Right lobe of liver (tissue), 6 donors: ENCODE measurements at regions not wholly inside any gene's neighbourhood (a gene's known extent, or its start where the extent isn't known, plus 50 kb on each side); places are given as distances from the start of the nearest gene placed in this dataset.

ENCODE experiments used
- ATAC-seq, 4 donors: fragments of 200-7000 bp; cut with Tn5 transposase; one replicate each; pipeline ENCODE4 v1.9.1; 2020; ENCODE audit warnings: mild to moderate bottlenecking in 4 of 4, moderate library complexity in 4 of 4
- DNase-seq, 3 donors: peaks; one replicate each; pipeline ENCODE4 v3.0.0-alpha.2; 2020
- H3K27ac ChIP-seq, 3 donors: fragments of 200-600 bp; one replicate each; pipeline ENCODE4 v1.8.0; 2022
- H3K27me3 ChIP-seq, 2 donors: fragments of 200-600 bp; one replicate each; pipeline ENCODE4 v1.8.0; 2022
- H3K36me3 ChIP-seq, 4 donors: fragments of 200-600 bp; sonication (generic) in 1 of 4; one replicate each; pipeline versions ENCODE4 v1.5.1 to v1.8.0; 2017 to 2022; ENCODE audit warnings: control low read depth in 1 of 4
- H3K4me1 ChIP-seq, 4 donors: fragments of 200-600 bp; sonication (generic) in 1 of 4; one replicate each; pipeline versions ENCODE4 v1.5.1 to v1.8.0; 2017 to 2022; ENCODE audit warnings: control low read depth in 1 of 4
- H3K4me3 ChIP-seq, 3 donors: fragments of 200-600 bp; one replicate each; pipeline ENCODE4 v1.8.0; 2022
- H3K9me3 ChIP-seq, 4 donors: fragments of 200-600 bp; sonication (generic) in 1 of 4; one replicate each; pipeline versions ENCODE4 v1.5.1 to v1.8.0; 2017 to 2022; ENCODE audit warnings: control low read depth in 1 of 4
- POLR2A ChIP-seq: fragments of 450-650 bp; IDR thresholded peaks from one replicate; pipeline ENCODE4 v1.6.1; 2017; ENCODE audit warnings: antibody characterized with exemption, mild to moderate bottlenecking
- WGBS: methylation state at CpG from one replicate; pipeline ENCODE4 v1.1.6; 2018; ENCODE audit warnings: low coverage, low lambda C conversion rate; ENCODE audit not compliant: insufficient coverage; ENCODE audit errors: missing lambda C conversion rate; 5-methylcytosine and 5-hydroxymethylcytosine counted together
- intact Hi-C, 2 donors: fragments of 100-400 bp; cut with DNase I; formaldehyde crosslinking; loops; one replicate each; pipeline versions ENCODE4 v1.11.2 to v1.14.1; 2022
- TF ChIP-seq, protein P1 (sequence below), 4 donors: fragments of 200-600 bp in 3 of 4; fragments of 450-650 bp in 1 of 4; IDR thresholded peaks; one replicate each; pipeline versions ENCODE4 v1.5.1 to v1.8.0; 2016 to 2022; ENCODE audit warnings: antibody characterized with exemption in 4 of 4, mild to moderate bottlenecking in 2 of 4
- donor health status: DM: no; HTN: yes; CAD: no.
- donor health status: DM: no; HTN: no; CAD: no.
- donor health status: DM: no; HTN: no; CAD: no.
- donor health status: DM: no; HTN: yes; CAD: no.
- donor health status: DM: no; HTN: yes; CAD: no.

DNA sequence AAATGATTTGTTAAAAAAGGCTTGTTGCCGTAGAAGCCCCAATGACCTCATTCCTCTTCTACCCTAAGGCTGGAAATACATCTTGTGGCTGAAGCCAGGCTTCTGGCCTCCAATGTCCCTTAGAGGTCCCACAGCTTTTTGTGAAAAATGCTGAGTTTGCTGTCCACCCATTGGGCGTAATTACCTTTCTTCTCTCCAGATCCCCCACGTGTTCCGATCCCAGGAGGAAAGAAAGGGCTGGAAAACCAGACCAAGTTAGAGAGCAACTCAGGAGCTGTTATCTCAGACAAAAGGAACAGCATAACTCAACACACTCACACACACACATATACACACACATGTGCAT lies 154.2 kb downstream of the MIAT start:
- no peaks in the 10 kb centered on the region for H3K36me3 ChIP-seq
- no peak overlapping the region for H3K27ac ChIP-seq
- H3K4me3 ChIP-seq, result no peak overlapping the region
- no peaks in the 10 kb centered on the region for H3K27me3 ChIP-seq
- intact Hi-C loops, result no loop called here
- TF ChIP-seq, protein P1, sequence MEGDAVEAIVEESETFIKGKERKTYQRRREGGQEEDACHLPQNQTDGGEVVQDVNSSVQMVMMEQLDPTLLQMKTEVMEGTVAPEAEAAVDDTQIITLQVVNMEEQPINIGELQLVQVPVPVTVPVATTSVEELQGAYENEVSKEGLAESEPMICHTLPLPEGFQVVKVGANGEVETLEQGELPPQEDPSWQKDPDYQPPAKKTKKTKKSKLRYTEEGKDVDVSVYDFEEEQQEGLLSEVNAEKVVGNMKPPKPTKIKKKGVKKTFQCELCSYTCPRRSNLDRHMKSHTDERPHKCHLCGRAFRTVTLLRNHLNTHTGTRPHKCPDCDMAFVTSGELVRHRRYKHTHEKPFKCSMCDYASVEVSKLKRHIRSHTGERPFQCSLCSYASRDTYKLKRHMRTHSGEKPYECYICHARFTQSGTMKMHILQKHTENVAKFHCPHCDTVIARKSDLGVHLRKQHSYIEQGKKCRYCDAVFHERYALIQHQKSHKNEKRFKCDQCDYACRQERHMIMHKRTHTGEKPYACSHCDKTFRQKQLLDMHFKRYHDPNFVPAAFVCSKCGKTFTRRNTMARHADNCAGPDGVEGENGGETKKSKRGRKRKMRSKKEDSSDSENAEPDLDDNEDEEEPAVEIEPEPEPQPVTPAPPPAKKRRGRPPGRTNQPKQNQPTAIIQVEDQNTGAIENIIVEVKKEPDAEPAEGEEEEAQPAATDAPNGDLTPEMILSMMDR (IDR thresholded peaks at IDR 0.05), result no peak
- TF ChIP-seq POLR2A, result no peak
- no peaks in the 10 kb centered on the region for H3K9me3 ChIP-seq
- H3K4me1 ChIP-seq, result no peaks in the 10 kb centered on the region
- DNase-seq (no peak), ATAC-seq (no peak)
- 91% methylated on average over 4 of the region's 4 CpGs for WGBS

DNA sequence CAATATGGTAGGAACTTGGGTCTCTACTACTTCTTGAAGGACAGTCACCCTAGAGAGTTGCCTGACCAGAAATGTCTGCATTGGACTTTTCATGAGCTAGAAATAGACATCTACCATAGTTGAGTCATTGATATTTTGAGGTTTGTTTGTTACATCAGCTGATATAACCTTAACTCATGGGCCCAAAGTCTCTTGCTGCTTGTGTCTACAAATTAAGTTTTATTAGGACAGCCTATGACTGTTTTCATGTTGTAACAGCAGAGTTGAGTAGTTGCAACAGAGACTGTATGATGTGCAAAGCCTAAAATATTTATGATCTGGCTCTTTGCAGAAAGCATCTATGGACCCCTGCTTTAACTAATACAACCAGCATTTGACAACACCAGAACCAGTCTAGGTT lies 155.3 kb downstream of the MIAT start:
- no peak for ATAC-seq
- Histone ChIP-seq H3K36me3 (no peaks in the 10 kb centered on the region), H3K27ac (no peak overlapping the region), H3K27me3 (no peaks in the 10 kb centered on the region), H3K9me3 (peaks cover 0 to 1% (median 0%) of the 10 kb centered on the region in 4 donors), H3K4me1 (no peaks in the 10 kb centered on the region), H3K4me3 (no peak overlapping the region)
- DNase-seq, result no peak
- intact Hi-C loops, result no loop called here
- TF ChIP-seq, protein P1 (IDR thresholded peaks at IDR 0.05), result no peak
- TF ChIP-seq POLR2A, result no peak

DNA sequence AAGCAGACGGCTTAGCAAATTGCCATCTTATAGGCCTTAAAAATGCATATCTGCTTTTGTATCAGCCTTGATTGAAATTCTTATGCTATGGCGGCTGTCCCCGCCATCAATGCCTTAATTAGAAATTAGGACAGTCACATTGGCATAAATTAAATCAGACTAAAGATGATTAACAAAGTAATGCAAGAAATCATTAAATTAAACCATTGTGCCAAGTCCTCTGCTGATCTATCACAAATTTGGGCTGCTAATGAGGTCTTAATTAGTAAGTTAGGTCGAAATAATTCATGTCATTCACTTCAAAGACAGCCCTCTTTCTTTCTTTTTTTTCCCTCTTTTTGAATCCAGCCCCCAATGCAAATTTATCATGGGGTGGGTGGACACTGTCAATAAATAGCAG lies 159.3 kb downstream of the MIAT start:
- TF ChIP-seq, protein P1 (IDR thresholded peaks at IDR 0.05), result no peak
- no peak for TF ChIP-seq POLR2A
- WGBS, result 77% methylated on average over 4 of the region's 4 CpGs
- Histone ChIP-seq H3K9me3 (peaks cover 0 to 6% (median 0%) of the 10 kb centered on the region in 4 donors), H3K27ac (no peak overlapping the region), H3K4me1 (no peaks in the 10 kb centered on the region), H3K4me3 (no peak overlapping the region), H3K36me3 (no peaks in the 10 kb centered on the region), H3K27me3 (no peaks in the 10 kb centered on the region)
- ATAC-seq, result no peak
- intact Hi-C loops, result no loop called here
- no peak for DNase-seq

DNA sequence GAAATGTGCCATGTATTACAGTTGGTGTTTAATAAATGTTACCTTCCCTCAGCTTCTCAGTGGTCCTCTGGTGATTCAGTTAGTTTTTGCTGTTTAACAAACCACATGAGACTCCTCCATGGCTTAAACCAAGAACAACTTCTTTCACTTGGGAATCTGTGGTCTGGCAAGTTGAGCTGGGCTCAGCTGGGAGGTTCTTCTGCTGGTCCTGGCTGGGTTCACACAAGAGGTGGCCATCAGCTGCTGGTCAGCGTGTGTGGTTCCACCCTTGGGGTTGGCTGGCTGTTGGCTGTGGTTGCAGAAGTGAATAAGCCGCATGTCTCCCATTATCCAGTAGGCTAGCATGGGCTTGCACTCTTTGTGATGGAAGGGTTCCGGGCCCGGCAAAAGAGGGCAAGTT lies 160.5 kb downstream of the MIAT start:
- DNase-seq (no peak), ATAC-seq (no peak)
- WGBS, result 50% methylated on average over 2 of the region's 4 CpGs
- intact Hi-C loops, result no loop called here
- Histone ChIP-seq H3K27ac (no peak overlapping the region), H3K27me3 (no peaks in the 10 kb centered on the region), H3K36me3 (no peaks in the 10 kb centered on the region), H3K4me1 (no peaks in the 10 kb centered on the region), H3K4me3 (no peak overlapping the region), H3K9me3 (peaks cover 0 to 6% (median 0%) of the 10 kb centered on the region in 4 donors)
- TF ChIP-seq, protein P1 (IDR thresholded peaks at IDR 0.05), result no peak
- TF ChIP-seq POLR2A, result no peak

DNA sequence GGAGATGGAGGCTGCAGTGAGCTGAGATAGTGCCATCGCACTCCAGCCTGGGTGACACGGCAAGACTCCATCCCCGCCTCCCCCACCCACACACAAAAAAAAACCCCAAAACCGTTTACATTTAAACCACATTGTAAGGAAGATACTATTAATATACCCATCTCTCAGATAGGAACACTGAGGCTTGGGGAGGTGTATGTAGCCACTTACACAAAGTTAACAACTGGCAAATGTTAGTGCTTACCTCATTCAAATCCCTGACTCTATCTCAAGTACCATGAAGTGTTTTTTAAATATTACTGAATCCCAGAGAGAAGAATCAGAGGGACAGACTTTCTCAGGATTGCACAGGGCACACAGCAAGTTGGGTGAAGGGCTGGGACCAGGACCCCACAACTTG lies 164.5 kb downstream of the MIAT start:
- Histone ChIP-seq H3K27me3 (no peaks in the 10 kb centered on the region), H3K36me3 (no peaks in the 10 kb centered on the region), H3K9me3 (peaks cover 0 to 6% (median 0%) of the 10 kb centered on the region in 4 donors), H3K4me3 (no peak overlapping the region), H3K27ac (no peak overlapping the region), H3K4me1 (no peaks in the 10 kb centered on the region)
- no peak for ATAC-seq
- WGBS, result 40% methylated on average over 2 of the region's 4 CpGs
- TF ChIP-seq POLR2A, result no peak
- TF ChIP-seq, protein P1 (IDR thresholded peaks at IDR 0.05), result no peak
- intact Hi-C loops, result no loop called here
- no peak for DNase-seq
